ENCODE measurements at regions not wholly inside any gene's neighbourhood (a gene's known extent, or its start where the extent isn't known, plus 50 kb on each side); places are given as distances from the start of the nearest gene placed in this dataset.
A peak's percentile ranks its signal among the peaks of the same experiment; 100 is the strongest.
"Not testable (repeated sequence)": the region's sequence is repeated elsewhere in the genome, so short reads cannot be mapped to it uniquely, and the experiment has no call there.

DNA sequence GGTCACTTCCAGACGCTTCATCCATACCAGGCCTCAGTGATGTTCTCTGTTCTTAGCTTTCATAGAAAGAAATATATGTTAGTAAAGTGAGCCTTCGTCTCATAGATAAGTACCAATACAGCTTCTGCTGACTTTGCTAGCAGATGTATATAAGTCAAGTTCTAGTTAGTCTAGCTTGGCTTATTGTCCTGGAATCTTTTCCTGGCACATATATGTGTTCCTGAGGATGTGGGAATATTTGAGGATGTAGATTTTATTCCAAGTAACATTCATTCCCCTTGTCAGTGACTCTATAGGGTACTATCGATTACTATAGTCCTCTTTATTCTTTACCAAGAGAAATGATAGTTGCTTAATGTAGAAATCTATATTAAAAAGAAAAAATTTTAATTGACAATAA lies 135.2 kb upstream of the FAM9C start:
- DNase-seq, result no peak
- no peak for ATAC-seq
- peaks cover 12% of the 10 kb centered on the region for H3K4me1 Mint-ChIP-seq
- H3K27ac Mint-ChIP-seq, result no peak overlapping the region
- H3K27me3 Mint-ChIP-seq, result no peaks in the 10 kb centered on the region
- H3K36me3 Mint-ChIP-seq (ENCODE audit: low read depth), result no peaks in the 10 kb centered on the region
- no peak overlapping the region for H3K4me3 Mint-ChIP-seq
- H3K9me3 Mint-ChIP-seq, result no peaks in the 10 kb centered on the region

DNA sequence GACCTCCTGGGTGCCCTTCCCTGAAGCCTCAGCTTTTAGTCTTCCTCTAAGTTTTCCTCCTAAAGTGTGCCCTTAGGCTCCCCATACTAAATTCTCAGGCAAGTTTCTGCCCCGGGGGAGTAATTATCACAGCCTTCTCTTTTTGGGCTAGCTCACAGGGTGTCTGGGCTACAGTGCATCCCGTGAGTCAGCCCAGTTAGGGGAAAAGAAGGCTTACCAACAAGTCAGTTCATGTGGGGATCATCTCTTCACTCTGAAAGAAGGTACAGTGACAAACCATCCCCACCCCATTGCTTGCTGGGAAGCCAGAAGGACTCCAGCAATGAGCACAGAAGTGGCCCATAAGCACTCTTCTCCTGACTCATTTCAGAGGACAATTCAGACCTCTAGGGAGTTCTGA lies 134.7 kb upstream of the FAM9C start:
- no peaks in the 10 kb centered on the region for H3K9me3 Mint-ChIP-seq
- DNase-seq (no peak), ATAC-seq (no peak)
- H3K27ac Mint-ChIP-seq, result no peak overlapping the region
- H3K4me3 Mint-ChIP-seq, result no peak overlapping the region
- peaks cover 12% of the 10 kb centered on the region for H3K4me1 Mint-ChIP-seq
- H3K27me3 Mint-ChIP-seq, result no peaks in the 10 kb centered on the region
- no peaks in the 10 kb centered on the region for H3K36me3 Mint-ChIP-seq (ENCODE audit: low read depth)

- H3K4me1 Mint-ChIP-seq, result peaks cover 12% of the 10 kb centered on the region
- no peak overlapping the region for H3K4me3 Mint-ChIP-seq
- H3K27ac Mint-ChIP-seq, result no peak overlapping the region
- DNase-seq (no peak), ATAC-seq (no peak)
- no peaks in the 10 kb centered on the region for H3K9me3 Mint-ChIP-seq
- H3K36me3 Mint-ChIP-seq (ENCODE audit: low read depth), result no peaks in the 10 kb centered on the region
- no peaks in the 10 kb centered on the region for H3K27me3 Mint-ChIP-seq
These were observed 133.6 kb upstream of the FAM9C start for GRCh38 chrX:13177921-13178566.

DNA sequence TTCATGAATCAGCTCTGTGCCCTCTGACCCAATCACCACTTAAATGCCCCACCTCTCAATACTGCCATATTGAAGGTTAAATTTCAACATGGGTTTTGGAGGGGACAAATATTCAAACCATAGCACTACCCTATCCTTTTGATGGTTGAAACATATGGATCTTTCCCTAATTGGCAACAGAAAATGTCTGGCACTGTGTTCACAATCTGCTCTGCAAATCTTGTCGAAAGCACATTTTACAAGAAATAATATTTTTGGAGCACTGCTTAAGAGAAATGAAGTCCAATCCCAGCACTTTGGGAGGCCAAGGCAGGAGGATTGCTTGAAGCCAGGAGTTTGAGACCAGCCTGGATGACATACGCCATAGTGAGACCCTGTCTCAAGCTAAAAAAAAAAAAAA lies 130.6 kb upstream of the FAM9C start:
- Mint-ChIP-seq H3K36me3 (ENCODE audit: low read depth) (no peaks in the 10 kb centered on the region), H3K27me3 (no peaks in the 10 kb centered on the region), H3K9me3 (no peaks in the 10 kb centered on the region), H3K4me3 (no peak overlapping the region), H3K27ac (no peak overlapping the region), H3K4me1 (peaks cover 8% of the 10 kb centered on the region)
- no peak for DNase-seq
- ATAC-seq, result no peak

GRCh38 chrX:13170966-13171558 lies 126.6 kb upstream of the FAM9C start:
- H3K4me3 Mint-ChIP-seq, result no peak overlapping the region
- peaks cover 3% of the 10 kb centered on the region for H3K36me3 Mint-ChIP-seq (ENCODE audit: low read depth)
- peaks cover 25% of the 10 kb centered on the region for H3K4me1 Mint-ChIP-seq
- DNase-seq (no peak), ATAC-seq (no peak)
- H3K27me3 Mint-ChIP-seq, result no peaks in the 10 kb centered on the region
- no peaks in the 10 kb centered on the region for H3K9me3 Mint-ChIP-seq
- H3K27ac Mint-ChIP-seq, result no peak overlapping the region

DNA sequence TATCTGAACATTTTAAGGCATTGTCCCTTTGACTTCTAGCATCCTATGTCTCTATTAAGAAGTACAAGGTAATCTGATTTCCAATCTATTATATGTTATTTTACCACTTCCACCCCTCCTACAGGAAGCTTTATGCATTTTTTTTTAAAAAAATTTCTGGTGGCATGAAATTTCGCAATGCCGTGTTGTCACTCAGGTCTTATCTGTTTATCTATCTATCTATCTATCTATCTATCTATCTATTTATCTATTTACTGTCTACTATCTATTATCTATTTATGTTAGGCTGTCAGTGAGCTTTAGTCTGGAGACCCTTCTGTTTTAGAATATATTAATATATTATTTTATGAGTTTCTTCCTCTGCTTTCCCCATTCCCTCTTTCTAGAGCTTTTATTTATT lies 125.3 kb upstream of the FAM9C start:
- no peak overlapping the region for H3K4me3 Mint-ChIP-seq
- no peak for ATAC-seq
- peaks cover 3% of the 10 kb centered on the region for H3K36me3 Mint-ChIP-seq (ENCODE audit: low read depth)
- H3K27ac Mint-ChIP-seq, result no peak overlapping the region
- peaks cover 25% of the 10 kb centered on the region for H3K4me1 Mint-ChIP-seq
- no peaks in the 10 kb centered on the region for H3K9me3 Mint-ChIP-seq
- DNase-seq, result no peak
- H3K27me3 Mint-ChIP-seq, result no peaks in the 10 kb centered on the region

- ATAC-seq, result peak; percentile 57
- peak overlapping the region; percentile 85 for H3K27ac Mint-ChIP-seq
- H3K27me3 Mint-ChIP-seq, result no peaks in the 10 kb centered on the region
- H3K4me1 Mint-ChIP-seq, result peaks cover 25% of the 10 kb centered on the region
- H3K36me3 Mint-ChIP-seq (ENCODE audit: low read depth), result peaks cover 3% of the 10 kb centered on the region
- no peak for DNase-seq
- no peak overlapping the region for H3K4me3 Mint-ChIP-seq
- no peaks in the 10 kb centered on the region for H3K9me3 Mint-ChIP-seq
These were observed 123.8 kb upstream of the FAM9C start for GRCh38 chrX:13168269-13168668.

DNA sequence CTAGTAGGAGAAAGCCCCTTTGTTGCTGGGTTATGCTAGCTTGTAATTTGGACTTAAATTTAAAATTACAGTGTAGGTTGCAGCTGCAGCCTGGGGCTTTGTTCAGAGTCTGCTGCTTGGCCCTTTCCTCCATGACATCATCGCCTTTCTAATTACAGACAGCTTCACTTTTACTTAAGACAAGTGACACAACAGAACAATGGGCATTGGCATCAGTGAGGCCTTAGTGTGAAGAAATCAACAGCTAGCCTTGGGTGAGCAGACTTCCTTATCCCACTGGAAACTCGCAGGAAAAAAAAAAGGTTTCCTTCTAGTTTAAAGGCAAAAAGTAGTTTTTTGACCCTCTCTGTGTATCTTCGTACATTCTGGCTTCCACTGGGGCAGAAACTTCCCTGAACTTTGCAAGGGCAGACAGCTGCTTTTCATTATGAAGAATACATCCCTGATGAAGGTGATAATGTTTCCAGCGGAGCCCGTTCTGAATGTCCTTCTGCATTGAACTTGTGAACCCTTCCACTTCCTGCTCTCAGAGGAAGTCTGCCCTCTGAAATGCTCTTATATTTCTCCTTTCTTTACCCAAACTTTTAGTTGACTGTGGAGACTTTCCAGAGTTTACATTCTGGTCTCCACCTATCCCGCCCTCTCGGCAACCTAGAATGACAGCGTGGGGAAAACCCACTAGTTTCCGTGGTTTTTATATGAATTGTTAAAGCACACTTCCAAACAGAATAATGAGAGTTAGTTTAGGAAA lies 123.2 kb upstream of the FAM9C start:
- Mint-ChIP-seq H3K36me3 (ENCODE audit: low read depth) (peaks cover 3% of the 10 kb centered on the region), H3K4me3 (no peak overlapping the region), H3K9me3 (no peaks in the 10 kb centered on the region), H3K27me3 (no peaks in the 10 kb centered on the region), H3K4me1 (peaks cover 25% of the 10 kb centered on the region), H3K27ac (peak overlapping the region; percentile 85)
- ATAC-seq, result peak; percentile 61
- no peak for DNase-seq

DNA sequence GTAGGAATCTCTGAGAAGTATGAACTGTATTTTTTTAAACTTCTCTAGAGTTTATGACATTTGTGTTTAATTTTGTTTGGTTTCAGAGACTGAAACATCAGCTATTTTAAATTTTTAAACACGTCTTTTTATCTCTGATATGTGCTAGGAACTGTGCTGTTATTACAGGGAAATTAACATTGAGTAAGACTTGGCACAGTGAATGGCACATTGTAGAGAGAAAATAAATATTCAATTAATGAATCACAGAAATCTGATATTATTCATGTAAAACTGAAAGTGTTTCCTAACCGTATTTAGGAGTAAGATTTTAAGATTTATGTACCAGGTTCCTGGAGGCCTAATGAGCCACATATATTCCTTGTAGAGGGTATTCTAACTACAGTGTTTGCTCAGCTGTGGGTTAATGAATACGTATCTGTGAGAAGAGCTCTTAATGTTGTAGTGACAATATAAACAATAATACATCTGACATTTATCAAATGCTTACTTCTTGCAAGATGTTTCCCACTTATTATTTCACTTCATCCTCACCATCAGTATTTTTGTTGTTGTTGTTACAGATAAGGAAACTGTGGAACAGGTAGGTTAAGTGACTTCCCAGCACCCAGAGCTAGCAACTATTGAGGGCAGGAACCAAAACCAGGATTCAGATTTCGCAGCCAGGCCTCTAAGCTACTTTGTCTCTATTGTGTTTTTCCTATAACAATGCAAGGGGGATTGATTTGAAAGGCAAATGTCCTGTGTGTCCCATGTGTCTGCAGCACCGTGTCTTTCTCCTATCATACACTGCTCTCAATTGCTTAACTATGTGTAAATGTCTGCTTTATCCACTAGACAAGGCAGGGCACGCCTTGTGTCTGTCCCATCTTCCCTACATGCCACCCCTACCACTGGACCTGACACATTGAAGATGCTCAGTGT lies 121.1 kb upstream of the FAM9C start:
- no peak for DNase-seq

DNA sequence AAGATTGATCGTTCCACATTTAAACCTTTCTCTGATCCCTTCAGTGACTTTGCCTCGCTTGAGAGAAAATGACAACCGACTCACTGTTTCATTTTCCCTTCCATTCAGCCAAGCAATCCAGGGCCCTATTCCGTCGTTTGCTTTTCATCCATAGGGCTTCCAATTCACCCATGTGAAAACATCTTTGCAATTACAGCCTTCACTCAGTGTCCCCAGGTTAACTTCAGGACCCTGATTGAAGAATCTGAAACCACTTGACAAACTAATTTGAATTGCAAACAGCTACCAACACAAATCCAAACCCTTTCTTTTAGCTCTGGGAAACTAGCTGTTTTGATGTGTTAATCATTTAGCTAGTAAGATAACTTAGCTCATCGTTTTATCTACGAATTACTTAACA lies 120.2 kb upstream of the FAM9C start:
- no peaks in the 10 kb centered on the region for H3K9me3 Mint-ChIP-seq
- H3K27me3 Mint-ChIP-seq, result no peaks in the 10 kb centered on the region
- no peak overlapping the region for H3K4me3 Mint-ChIP-seq
- H3K4me1 Mint-ChIP-seq, result peaks cover 25% of the 10 kb centered on the region
- no peak overlapping the region for H3K27ac Mint-ChIP-seq
- ATAC-seq (no peak), DNase-seq (no peak)
- H3K36me3 Mint-ChIP-seq (ENCODE audit: low read depth), result peaks cover 3% of the 10 kb centered on the region

More for the DNA sequence above, 121.1 kb upstream of the FAM9C start:
- no peak overlapping the region for H3K27ac Mint-ChIP-seq
- H3K4me3 Mint-ChIP-seq, result no peak overlapping the region
- H3K9me3 Mint-ChIP-seq, result no peaks in the 10 kb centered on the region
- H3K36me3 Mint-ChIP-seq (ENCODE audit: low read depth), result peaks cover 3% of the 10 kb centered on the region
- no peak for ATAC-seq
- H3K4me1 Mint-ChIP-seq, result peaks cover 25% of the 10 kb centered on the region
- no peaks in the 10 kb centered on the region for H3K27me3 Mint-ChIP-seq

DNA sequence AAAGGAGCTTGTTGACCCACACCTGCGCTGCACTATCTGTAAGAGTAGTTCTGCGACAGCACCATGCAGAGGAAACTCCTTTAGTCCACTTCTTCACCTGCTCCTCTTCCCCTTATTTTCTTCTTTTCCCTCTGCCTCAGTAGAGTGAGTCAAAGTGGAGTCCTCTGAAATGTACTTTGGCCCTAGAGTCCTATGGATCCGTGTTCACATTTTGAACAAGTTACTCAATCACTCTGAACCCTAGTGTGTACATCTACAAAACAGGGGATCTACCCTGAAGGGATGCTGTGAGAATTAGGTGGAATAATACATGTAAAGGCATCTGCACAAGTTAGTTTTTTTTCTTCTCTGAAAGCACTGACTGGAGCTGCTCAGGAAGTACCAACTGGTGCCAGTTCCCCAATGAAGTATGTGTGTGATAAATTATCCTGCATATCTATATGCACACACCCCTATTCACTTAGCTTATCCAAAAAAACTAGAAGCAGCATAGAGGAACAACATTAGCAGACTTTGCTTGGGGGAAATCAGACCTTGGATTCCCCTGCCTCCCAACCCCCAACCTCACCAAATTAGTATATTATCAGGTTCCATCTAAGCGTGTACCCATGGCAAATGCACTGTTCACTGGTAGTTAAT lies 118.5 kb upstream of the FAM9C start:
- Mint-ChIP-seq H3K36me3 (ENCODE audit: low read depth) (no peaks in the 10 kb centered on the region), H3K4me3 (no peak overlapping the region), H3K27me3 (no peaks in the 10 kb centered on the region), H3K27ac (no peak overlapping the region), H3K4me1 (peaks cover 13% of the 10 kb centered on the region), H3K9me3 (no peaks in the 10 kb centered on the region)
- no peak for ATAC-seq
- no peak for DNase-seq

GRCh38 chrX:13159886-13160285 lies 115.5 kb upstream of the FAM9C start:
- Mint-ChIP-seq H3K36me3 (ENCODE audit: low read depth) (no peaks in the 10 kb centered on the region), H3K4me1 (no peaks in the 10 kb centered on the region), H3K4me3 (no peak overlapping the region), H3K27ac (no peak overlapping the region), H3K9me3 (peaks cover 5% of the 10 kb centered on the region), H3K27me3 (no peaks in the 10 kb centered on the region)
- ATAC-seq (no peak), DNase-seq (no peak)

DNA sequence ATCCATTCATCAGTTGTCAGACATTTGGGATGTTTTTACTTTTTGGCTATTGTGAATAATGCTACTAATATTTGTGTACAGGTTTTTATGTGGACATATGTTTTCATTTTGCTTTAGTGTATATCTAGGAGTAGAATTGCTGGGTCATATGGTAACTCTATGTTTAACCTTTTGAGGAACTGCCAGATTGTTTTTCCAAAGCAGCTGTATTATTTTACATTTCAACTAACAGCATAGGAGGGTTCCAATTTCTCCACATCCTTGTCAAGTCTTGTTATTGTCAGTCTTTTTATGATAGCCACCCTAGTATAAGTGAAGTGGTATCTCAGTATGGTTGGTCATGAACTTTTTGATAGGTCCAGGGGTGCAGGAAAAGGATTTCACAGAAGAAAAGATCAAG lies 114.5 kb upstream of the FAM9C start:
- Mint-ChIP-seq H3K36me3 (ENCODE audit: low read depth) (no peaks in the 10 kb centered on the region), H3K4me3 (no peak overlapping the region), H3K27me3 (no peaks in the 10 kb centered on the region), H3K9me3 (peaks cover 5% of the 10 kb centered on the region), H3K4me1 (no peaks in the 10 kb centered on the region), H3K27ac (no peak overlapping the region)
- ATAC-seq, result no peak
- DNase-seq, result no peak

DNA sequence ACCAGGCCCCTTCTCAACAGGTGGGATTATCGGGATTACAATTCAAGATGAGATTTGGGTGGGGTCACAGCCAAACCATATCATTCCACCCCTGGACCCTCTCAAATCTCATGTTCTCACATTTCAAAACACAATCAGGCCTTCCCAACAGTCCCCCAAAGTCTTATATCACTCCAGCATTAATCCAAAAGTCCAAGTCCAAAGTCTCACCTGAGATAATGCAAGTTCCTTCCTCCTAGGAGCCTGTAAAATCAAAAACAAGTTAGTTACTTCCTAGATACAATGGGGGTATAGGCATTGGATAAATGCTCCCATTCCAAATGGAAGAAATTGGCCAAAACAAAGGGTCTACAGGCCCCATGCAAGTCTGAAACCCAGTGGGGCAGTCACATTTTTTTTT lies 111.1 kb upstream of the FAM9C start:
- ATAC-seq; H3K9me3 Mint-ChIP-seq; H3K36me3 Mint-ChIP-seq (ENCODE audit: low read depth); H3K27me3 Mint-ChIP-seq; H3K27ac Mint-ChIP-seq; H3K4me3 Mint-ChIP-seq; DNase-seq: not testable (repeated sequence)
- H3K4me1 Mint-ChIP-seq, result peaks cover 20% of the 10 kb centered on the region

Measured in activated naive CD8-positive, alpha-beta T cell treated with anti-CD3 and anti-CD28 coated beads, Interleukin-2, amount 50 U/mL, for 24 hours (primary cell).